ENCODE measurements at regions not wholly inside any gene's neighbourhood (a gene's known extent, or its start where the extent isn't known, plus 50 kb on each side); places are given as distances from the start of the nearest gene placed in this dataset.
"Not testable (repeated sequence)": the region's sequence is repeated elsewhere in the genome, so short reads cannot be mapped to it uniquely, and the experiment has no call there.

GRCh38 chr5:162817364-162817763 is 620.0 kb upstream of the CCNG1 start:
- Histone ChIP-seq H3K4me1 (no peaks in the 10 kb centered on the region), H3K4me3 (no peak overlapping the region), H3K27ac (replicated peaks) (no peak overlapping the region), H3K27me3 (ENCODE audit: low read depth) (no peaks in the 10 kb centered on the region), H3K36me3 (no peaks in the 10 kb centered on the region), H3K9me3 (replicated peaks) (no peaks in the 10 kb centered on the region)
- DNase-seq: no peak
- intact Hi-C loops (cut with micrococcal nuclease): no loop called here
- TF ChIP-seq, protein P1, sequence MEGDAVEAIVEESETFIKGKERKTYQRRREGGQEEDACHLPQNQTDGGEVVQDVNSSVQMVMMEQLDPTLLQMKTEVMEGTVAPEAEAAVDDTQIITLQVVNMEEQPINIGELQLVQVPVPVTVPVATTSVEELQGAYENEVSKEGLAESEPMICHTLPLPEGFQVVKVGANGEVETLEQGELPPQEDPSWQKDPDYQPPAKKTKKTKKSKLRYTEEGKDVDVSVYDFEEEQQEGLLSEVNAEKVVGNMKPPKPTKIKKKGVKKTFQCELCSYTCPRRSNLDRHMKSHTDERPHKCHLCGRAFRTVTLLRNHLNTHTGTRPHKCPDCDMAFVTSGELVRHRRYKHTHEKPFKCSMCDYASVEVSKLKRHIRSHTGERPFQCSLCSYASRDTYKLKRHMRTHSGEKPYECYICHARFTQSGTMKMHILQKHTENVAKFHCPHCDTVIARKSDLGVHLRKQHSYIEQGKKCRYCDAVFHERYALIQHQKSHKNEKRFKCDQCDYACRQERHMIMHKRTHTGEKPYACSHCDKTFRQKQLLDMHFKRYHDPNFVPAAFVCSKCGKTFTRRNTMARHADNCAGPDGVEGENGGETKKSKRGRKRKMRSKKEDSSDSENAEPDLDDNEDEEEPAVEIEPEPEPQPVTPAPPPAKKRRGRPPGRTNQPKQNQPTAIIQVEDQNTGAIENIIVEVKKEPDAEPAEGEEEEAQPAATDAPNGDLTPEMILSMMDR (IDR thresholded peaks at IDR 0.05; ENCODE audit: borderline replicate concordance): no peak

GRCh38 chr5:162821664-162822063 is 615.7 kb upstream of the CCNG1 start:
- H3K36me3 ChIP-seq; H3K4me1 ChIP-seq; H3K4me3 ChIP-seq; H3K9me3 ChIP-seq (replicated peaks); H3K27ac ChIP-seq (replicated peaks); H3K27me3 ChIP-seq (ENCODE audit: low read depth); intact Hi-C loops (cut with micrococcal nuclease); DNase-seq: not testable (repeated sequence)

- Histone ChIP-seq H3K27me3 (ENCODE audit: low read depth) (no peaks in the 10 kb centered on the region), H3K27ac (replicated peaks) (no peak overlapping the region), H3K9me3 (replicated peaks) (no peaks in the 10 kb centered on the region), H3K4me3 (no peak overlapping the region), H3K4me1 (no peaks in the 10 kb centered on the region), H3K36me3 (no peaks in the 10 kb centered on the region)
- TF ChIP-seq, protein P1 (IDR thresholded peaks at IDR 0.05; ENCODE audit: borderline replicate concordance): no peak
- no peak for DNase-seq
- intact Hi-C loops (cut with micrococcal nuclease): no loop called here
These were observed 613.0 kb upstream of the CCNG1 start for GRCh38 chr5:162824360-162824759.

- Histone ChIP-seq H3K4me1 (no peaks in the 10 kb centered on the region), H3K27ac (replicated peaks) (no peak overlapping the region), H3K4me3 (no peak overlapping the region), H3K27me3 (ENCODE audit: low read depth) (no peaks in the 10 kb centered on the region), H3K9me3 (replicated peaks) (no peaks in the 10 kb centered on the region), H3K36me3 (no peaks in the 10 kb centered on the region)
- no peak for DNase-seq
- TF ChIP-seq, protein P1 (IDR thresholded peaks at IDR 0.05; ENCODE audit: borderline replicate concordance): no peak
- intact Hi-C loops (cut with micrococcal nuclease): no loop called here
These were observed 600.2 kb upstream of the CCNG1 start for GRCh38 chr5:162837155-162837554.

DNA sequence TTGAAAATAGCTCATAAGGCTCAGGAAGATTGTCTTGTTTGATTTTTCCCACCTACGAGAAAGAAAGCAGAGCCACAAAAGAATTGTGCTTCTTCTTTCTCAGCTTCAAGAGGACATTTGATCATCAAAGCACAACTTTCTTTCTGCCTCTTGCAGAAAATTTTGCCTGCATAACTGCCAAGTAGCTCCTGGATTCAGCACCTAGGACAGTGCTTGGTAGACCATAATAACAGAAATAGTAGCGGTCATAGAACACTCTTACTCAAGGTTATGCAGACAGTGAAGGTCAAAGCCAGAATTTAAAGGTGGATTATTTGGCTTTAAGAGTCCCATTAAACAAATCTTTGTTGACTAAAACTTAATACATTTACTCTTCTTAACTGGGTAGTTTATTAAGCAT is 594.7 kb upstream of the CCNG1 start:
- Histone ChIP-seq H3K27ac (replicated peaks) (no peak overlapping the region), H3K9me3 (replicated peaks) (no peaks in the 10 kb centered on the region), H3K27me3 (ENCODE audit: low read depth) (no peaks in the 10 kb centered on the region), H3K4me1 (no peaks in the 10 kb centered on the region), H3K36me3 (no peaks in the 10 kb centered on the region), H3K4me3 (no peak overlapping the region)
- DNase-seq: no peak
- intact Hi-C loops (cut with micrococcal nuclease): no loop called here
- TF ChIP-seq, protein P1 (IDR thresholded peaks at IDR 0.05; ENCODE audit: borderline replicate concordance): no peak

DNA sequence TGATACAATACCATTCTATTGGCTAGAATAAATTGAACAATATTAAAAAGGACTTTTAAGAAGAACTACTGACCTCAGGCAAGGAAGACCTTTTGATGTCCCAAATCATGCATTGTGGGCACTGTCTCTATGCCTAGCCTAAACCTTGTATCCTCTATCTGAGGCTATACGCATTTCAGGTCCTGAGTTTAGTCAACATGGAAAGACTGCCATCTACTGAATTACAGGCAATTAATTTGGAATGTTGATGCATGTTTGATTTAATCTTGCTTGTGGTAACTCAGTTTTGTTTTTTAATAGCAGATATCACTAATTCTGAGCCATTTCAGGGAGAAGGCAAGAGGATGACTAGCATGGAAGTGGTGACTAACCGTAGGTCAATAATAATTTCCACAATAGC is 585.3 kb upstream of the CCNG1 start:
- no peak for DNase-seq
- intact Hi-C loops (cut with micrococcal nuclease): no loop called here
- TF ChIP-seq, protein P1 (IDR thresholded peaks at IDR 0.05; ENCODE audit: borderline replicate concordance): no peak

More for the DNA sequence above, 585.3 kb upstream of the CCNG1 start:
- H3K36me3 ChIP-seq: no peaks in the 10 kb centered on the region
- no peaks in the 10 kb centered on the region for H3K9me3 ChIP-seq (replicated peaks)
- no peak overlapping the region for H3K27ac ChIP-seq (replicated peaks)
- H3K4me1 ChIP-seq: no peaks in the 10 kb centered on the region
- H3K27me3 ChIP-seq (ENCODE audit: low read depth): no peaks in the 10 kb centered on the region
- no peak overlapping the region for H3K4me3 ChIP-seq
